Osteocyte (in vitro differentiated cells): ENCODE measurements at regions not wholly inside any gene's neighbourhood (a gene's known extent, or its start where the extent isn't known, plus 50 kb on each side); places are given as distances from the start of the nearest gene placed in this dataset.

Experiments used
- DNase-seq: peaks from one replicate; pipeline ENCODE4 v3.0.0; 2021; ENCODE audit warnings: mixed read lengths; ENCODE audit not compliant: unreplicated experiment; ENCODE audit errors: extremely low spot score
- H3K27ac Mint-ChIP-seq: one replicate; pipeline ENCODE4 v1.8.0; 2021; ENCODE audit warnings: mild to moderate bottlenecking, mixed read lengths; ENCODE audit not compliant: unreplicated experiment
- H3K27me3 Mint-ChIP-seq: one replicate; pipeline ENCODE4 v1.8.0; 2021; ENCODE audit warnings: mixed read lengths; ENCODE audit not compliant: unreplicated experiment
- H3K36me3 Mint-ChIP-seq: one replicate; pipeline ENCODE4 v1.8.0; 2021; ENCODE audit warnings: mixed read lengths; ENCODE audit not compliant: unreplicated experiment
- H3K4me1 Mint-ChIP-seq: one replicate; pipeline ENCODE4 v1.8.0; 2021; ENCODE audit warnings: mixed read lengths; ENCODE audit not compliant: unreplicated experiment
- H3K4me3 Mint-ChIP-seq: one replicate; pipeline ENCODE4 v1.8.0; 2021; ENCODE audit warnings: mild to moderate bottlenecking, moderate library complexity, mixed read lengths; ENCODE audit not compliant: unreplicated experiment
- H3K9me3 Mint-ChIP-seq: one replicate; pipeline ENCODE4 v1.8.0; 2021; ENCODE audit warnings: mixed read lengths; ENCODE audit not compliant: unreplicated experiment
- CTCF ChIP-seq: fragments of 200-600 bp; sonication (generic); IDR thresholded peaks from 2 replicates; pipeline ENCODE4 v1.5.0; 2021; ENCODE audit warnings: antibody characterized with exemption, mild to moderate bottlenecking, moderate library complexity

GRCh38 chr5:68522863-68523262, 307.3 kb downstream of the PIK3R1 start:
- Mint-ChIP-seq H3K36me3 (no peaks in the 10 kb centered on the region), H3K4me3 (no peak overlapping the region), H3K27me3 (no peaks in the 10 kb centered on the region), H3K4me1 (peaks cover 23% of the 10 kb centered on the region), H3K27ac (peak overlapping the region; percentile 71), H3K9me3 (peaks cover 3% of the 10 kb centered on the region)
- no peak for TF ChIP-seq CTCF
- DNase-seq: no peak

GRCh38 chr5:68528821-68529273, 313.3 kb downstream of the PIK3R1 start:
- TF ChIP-seq CTCF: no peak
- no peaks in the 10 kb centered on the region for H3K36me3 Mint-ChIP-seq
- DNase-seq: no peak
- no peak overlapping the region for H3K4me3 Mint-ChIP-seq
- peaks cover 3% of the 10 kb centered on the region for H3K9me3 Mint-ChIP-seq
- H3K27me3 Mint-ChIP-seq: no peaks in the 10 kb centered on the region
- peaks cover 31% of the 10 kb centered on the region for H3K4me1 Mint-ChIP-seq
- H3K27ac Mint-ChIP-seq: peak overlapping the region; percentile 79

GRCh38 chr5:68529581-68529980, 314.0 kb downstream of the PIK3R1 start:
- no peak for TF ChIP-seq CTCF
- Mint-ChIP-seq H3K27me3 (no peaks in the 10 kb centered on the region), H3K9me3 (peaks cover 3% of the 10 kb centered on the region), H3K4me3 (no peak overlapping the region), H3K4me1 (peaks cover 38% of the 10 kb centered on the region), H3K36me3 (no peaks in the 10 kb centered on the region), H3K27ac (peak overlapping the region; percentile 79)
- no peak for DNase-seq

GRCh38 chr5:68531970-68532369, 316.4 kb downstream of the PIK3R1 start:
- peaks cover 45% of the 10 kb centered on the region for H3K4me1 Mint-ChIP-seq
- no peak for DNase-seq

GRCh38 chr5:68533051-68533450, 317.5 kb downstream of the PIK3R1 start:
- Mint-ChIP-seq H3K27ac (no peak overlapping the region), H3K4me1 (peaks cover 45% of the 10 kb centered on the region), H3K9me3 (no peaks in the 10 kb centered on the region), H3K36me3 (no peaks in the 10 kb centered on the region), H3K4me3 (no peak overlapping the region), H3K27me3 (no peaks in the 10 kb centered on the region)
- DNase-seq: no peak
- TF ChIP-seq CTCF: no peak

More at GRCh38 chr5:68531970-68532369, 316.4 kb downstream of the PIK3R1 start:
- no peak for TF ChIP-seq CTCF
- Mint-ChIP-seq H3K27me3 (no peaks in the 10 kb centered on the region), H3K9me3 (peaks cover 3% of the 10 kb centered on the region), H3K36me3 (no peaks in the 10 kb centered on the region), H3K27ac (no peak overlapping the region), H3K4me3 (no peak overlapping the region)
